ENCODE measurements at regions not wholly inside any gene's neighbourhood (a gene's known extent, or its start where the extent isn't known, plus 50 kb on each side); places are given as distances from the start of the nearest gene placed in this dataset.

GRCh38 chr10:78959217-78959923 is 109.4 kb upstream of the ZMIZ1 start:
- ATAC-seq = no peak

- ATAC-seq = no peak
Measured at GRCh38 chr10:78959924-78960285, 108.9 kb upstream of the ZMIZ1 start.

GRCh38 chr10:78960316-78960800 is 108.4 kb upstream of the ZMIZ1 start:
- no peak for ATAC-seq

GRCh38 chr10:78961760-78962159 is 107.0 kb upstream of the ZMIZ1 start:
- no peak for ATAC-seq

- ATAC-seq = no peak
Measured at GRCh38 chr10:78963074-78964034, 105.4 kb upstream of the ZMIZ1 start.

GRCh38 chr10:78964274-78964951 is 104.4 kb upstream of the ZMIZ1 start:
- no peak for ATAC-seq

- no peak for ATAC-seq
Measured at GRCh38 chr10:78964952-78965633, 103.7 kb upstream of the ZMIZ1 start.

- no peak for ATAC-seq
Measured at GRCh38 chr10:78966182-78966787, 102.5 kb upstream of the ZMIZ1 start.

GRCh38 chr10:78966844-78967488 is 101.8 kb upstream of the ZMIZ1 start:
- no peak for ATAC-seq

- no peak for ATAC-seq
Measured at GRCh38 chr10:78968300-78968942, 100.3 kb upstream of the ZMIZ1 start.

GRCh38 chr10:78968943-78969342 is 99.8 kb upstream of the ZMIZ1 start:
- ATAC-seq = no peak

GRCh38 chr10:78969719-78970118 is 99.0 kb upstream of the ZMIZ1 start:
- no peak for ATAC-seq

GRCh38 chr10:78970261-78970660 is 98.5 kb upstream of the ZMIZ1 start:
- no peak for ATAC-seq

GRCh38 chr10:78971094-78971682 is 97.6 kb upstream of the ZMIZ1 start:
- no peak for ATAC-seq

- ATAC-seq = no peak
Measured at GRCh38 chr10:78972160-78972946, 96.4 kb upstream of the ZMIZ1 start.

GRCh38 chr10:78972947-78973900 is 95.5 kb upstream of the ZMIZ1 start:
- peak; percentile 67 to 68 for ATAC-seq

- ATAC-seq = peak in 1 of 2 donors; percentile 23
Measured at GRCh38 chr10:78973901-78974616, 94.7 kb upstream of the ZMIZ1 start.
